ENCODE measurements at regions not wholly inside any gene's neighbourhood (a gene's known extent, or its start where the extent isn't known, plus 50 kb on each side); places are given as distances from the start of the nearest gene placed in this dataset.

DNA sequence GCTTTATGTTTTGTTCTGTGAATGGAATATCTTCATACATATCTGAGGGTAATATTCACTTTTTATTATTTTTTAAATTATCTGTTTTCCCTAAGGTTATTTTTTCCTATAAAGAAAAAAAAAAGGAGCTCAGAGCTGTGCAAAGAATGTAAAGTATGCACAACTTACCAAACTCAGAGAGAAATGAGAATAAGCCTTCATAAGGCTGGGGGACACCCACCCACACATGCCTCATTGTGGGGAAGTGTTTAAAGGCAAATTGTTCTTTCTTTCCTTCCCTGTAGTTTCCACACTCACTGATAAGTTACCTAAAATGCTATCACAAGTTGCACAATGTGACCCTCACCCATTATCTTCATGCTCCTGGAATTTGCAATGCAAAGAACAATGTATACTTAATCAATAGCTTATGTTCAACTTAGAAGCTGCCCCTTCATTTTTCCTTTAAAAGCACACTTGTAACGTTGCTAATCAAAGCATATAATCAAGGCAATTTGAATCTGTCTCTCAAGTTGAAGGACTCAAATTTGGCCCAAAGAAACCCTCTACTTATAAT is 108.1 kb downstream of the GNAT3 start:
- Histone ChIP-seq H3K4me2 (replicated peaks; ENCODE audit: extremely low read depth, low read length, poor library complexity, severe bottlenecking) (no peak overlapping the region), H3K9me3 (replicated peaks in 1 of 2; ENCODE audit: control insufficient read depth in 1 of 2, insufficient read depth in 1 of 2, low read length in 2 of 2) (no peaks in the 10 kb centered on the region), H3K27ac (ENCODE audit: low read depth in 1 of 2, low read length in 2 of 2) (no peak overlapping the region), H3K36me3 (replicated peaks in 1 of 2; ENCODE audit: control insufficient read depth in 1 of 2, insufficient read depth in 2 of 2, low read length in 2 of 2) (no peaks in the 10 kb centered on the region), H3K4me1 (ENCODE audit: control insufficient read depth in 1 of 2, insufficient read depth in 2 of 2, low read length in 2 of 2) (no peaks in the 10 kb centered on the region), H3K79me2 (ENCODE audit: insufficient read depth, low read length) (no peaks in the 10 kb centered on the region), H3K9ac (ENCODE audit: insufficient read depth, low read length, poor library complexity, severe bottlenecking) (no peak overlapping the region), H3K4me3 (replicated peaks in 1 of 3; ENCODE audit: low read depth in 2 of 3, low read length in 3 of 3) (no peak overlapping the region), H2AFZ (ENCODE audit: insufficient read depth, low read depth, low read length, poor library complexity, severe bottlenecking) (no peak overlapping the region), H4K20me1 (ENCODE audit: insufficient read depth, low read length) (no peaks in the 10 kb centered on the region), H3K27me3 (ENCODE audit: control insufficient read depth in 2 of 2, insufficient read depth in 2 of 2, low read length in 2 of 2) (no peaks in the 10 kb centered on the region)
- Mint-ChIP-seq H3K27ac (no peak overlapping the region), H3K4me1 (no peaks in the 10 kb centered on the region), H3K36me3 (no peaks in the 10 kb centered on the region), H3K4me3 (no peak overlapping the region), H3K9me3 (peaks cover 0 to 3% (median 0%) of the 10 kb centered on the region in 7 donors), H3K27me3 (ENCODE audit: low read depth in 3 of 3) (peaks cover 0 to 1% (median 0%) of the 10 kb centered on the region in 3 donors)
- no peak for DNase-seq
- TF ChIP-seq, protein P1, sequence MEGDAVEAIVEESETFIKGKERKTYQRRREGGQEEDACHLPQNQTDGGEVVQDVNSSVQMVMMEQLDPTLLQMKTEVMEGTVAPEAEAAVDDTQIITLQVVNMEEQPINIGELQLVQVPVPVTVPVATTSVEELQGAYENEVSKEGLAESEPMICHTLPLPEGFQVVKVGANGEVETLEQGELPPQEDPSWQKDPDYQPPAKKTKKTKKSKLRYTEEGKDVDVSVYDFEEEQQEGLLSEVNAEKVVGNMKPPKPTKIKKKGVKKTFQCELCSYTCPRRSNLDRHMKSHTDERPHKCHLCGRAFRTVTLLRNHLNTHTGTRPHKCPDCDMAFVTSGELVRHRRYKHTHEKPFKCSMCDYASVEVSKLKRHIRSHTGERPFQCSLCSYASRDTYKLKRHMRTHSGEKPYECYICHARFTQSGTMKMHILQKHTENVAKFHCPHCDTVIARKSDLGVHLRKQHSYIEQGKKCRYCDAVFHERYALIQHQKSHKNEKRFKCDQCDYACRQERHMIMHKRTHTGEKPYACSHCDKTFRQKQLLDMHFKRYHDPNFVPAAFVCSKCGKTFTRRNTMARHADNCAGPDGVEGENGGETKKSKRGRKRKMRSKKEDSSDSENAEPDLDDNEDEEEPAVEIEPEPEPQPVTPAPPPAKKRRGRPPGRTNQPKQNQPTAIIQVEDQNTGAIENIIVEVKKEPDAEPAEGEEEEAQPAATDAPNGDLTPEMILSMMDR (IDR thresholded peaks at IDR 0.05), result no peak
- no CpG with 5 or more reads among the region's 1 CpG for WGBS (ENCODE audit: insufficient coverage)
- intact Hi-C loops (cut with micrococcal nuclease), result no loop called here

DNA sequence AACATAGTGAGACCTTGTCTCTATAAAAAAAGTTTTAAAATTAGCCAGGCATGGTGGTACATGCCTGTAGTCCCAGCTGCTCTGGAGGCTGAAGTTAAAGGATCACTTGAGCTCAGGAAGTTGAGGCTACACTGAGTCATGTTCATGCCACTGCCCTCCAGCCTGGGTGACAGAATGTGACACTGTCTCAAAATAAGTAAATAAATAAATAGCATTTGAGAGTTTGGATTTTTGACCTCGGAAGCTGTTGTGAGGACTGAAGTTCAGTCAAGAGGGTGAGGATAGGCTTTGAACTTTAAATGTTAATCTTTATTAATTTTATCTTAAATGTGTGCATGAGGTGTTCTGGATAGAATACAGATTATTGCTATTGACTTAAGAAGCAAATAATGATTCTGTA is 110.2 kb downstream of the GNAT3 start:
- TF ChIP-seq, protein P1 (IDR thresholded peaks at IDR 0.05), result no peak
- Histone ChIP-seq H3K4me1 (ENCODE audit: control insufficient read depth in 1 of 2, insufficient read depth in 2 of 2, low read length in 2 of 2) (no peaks in the 10 kb centered on the region), H3K36me3 (replicated peaks in 1 of 2; ENCODE audit: control insufficient read depth in 1 of 2, insufficient read depth in 2 of 2, low read length in 2 of 2) (no peaks in the 10 kb centered on the region), H3K4me3 (replicated peaks in 1 of 3; ENCODE audit: low read depth in 2 of 3, low read length in 3 of 3) (no peak overlapping the region), H3K4me2 (replicated peaks; ENCODE audit: extremely low read depth, low read length, poor library complexity, severe bottlenecking) (no peak overlapping the region), H2AFZ (ENCODE audit: insufficient read depth, low read depth, low read length, poor library complexity, severe bottlenecking) (no peak overlapping the region), H3K9me3 (replicated peaks in 1 of 2; ENCODE audit: control insufficient read depth in 1 of 2, insufficient read depth in 1 of 2, low read length in 2 of 2) (no peaks in the 10 kb centered on the region), H3K79me2 (ENCODE audit: insufficient read depth, low read length) (no peaks in the 10 kb centered on the region), H3K27me3 (ENCODE audit: control insufficient read depth in 2 of 2, insufficient read depth in 2 of 2, low read length in 2 of 2) (no peaks in the 10 kb centered on the region), H3K27ac (ENCODE audit: low read depth in 1 of 2, low read length in 2 of 2) (no peak overlapping the region), H4K20me1 (ENCODE audit: insufficient read depth, low read length) (no peaks in the 10 kb centered on the region), H3K9ac (ENCODE audit: insufficient read depth, low read length, poor library complexity, severe bottlenecking) (no peak overlapping the region)
- Mint-ChIP-seq H3K4me1 (no peaks in the 10 kb centered on the region), H3K9me3 (peaks cover 0 to under 1% (median 0%) of the 10 kb centered on the region in 7 donors), H3K27me3 (ENCODE audit: low read depth in 3 of 3) (peaks cover 0 to 1% (median 0%) of the 10 kb centered on the region in 3 donors), H3K27ac (no peak overlapping the region), H3K36me3 (no peaks in the 10 kb centered on the region), H3K4me3 (no peak overlapping the region)
- no peak for DNase-seq
- whole genome bisulfite sequencing (ENCODE audit: insufficient coverage), result no CpG with 5 or more reads among the region's 1 CpG
- intact Hi-C loops (cut with micrococcal nuclease), result no loop called here
